ENCODE measurements at regions not wholly inside any gene's neighbourhood (a gene's known extent, or its start where the extent isn't known, plus 50 kb on each side); places are given as distances from the start of the nearest gene placed in this dataset.
"Not testable (repeated sequence)": the region's sequence is repeated elsewhere in the genome, so short reads cannot be mapped to it uniquely, and the experiment has no call there.

- no peak for DNase-seq (ENCODE audit: low spot score)
These were observed 129.3 kb upstream of the SLIT2 start for GRCh38 chr4:20122198-20122988.

DNA sequence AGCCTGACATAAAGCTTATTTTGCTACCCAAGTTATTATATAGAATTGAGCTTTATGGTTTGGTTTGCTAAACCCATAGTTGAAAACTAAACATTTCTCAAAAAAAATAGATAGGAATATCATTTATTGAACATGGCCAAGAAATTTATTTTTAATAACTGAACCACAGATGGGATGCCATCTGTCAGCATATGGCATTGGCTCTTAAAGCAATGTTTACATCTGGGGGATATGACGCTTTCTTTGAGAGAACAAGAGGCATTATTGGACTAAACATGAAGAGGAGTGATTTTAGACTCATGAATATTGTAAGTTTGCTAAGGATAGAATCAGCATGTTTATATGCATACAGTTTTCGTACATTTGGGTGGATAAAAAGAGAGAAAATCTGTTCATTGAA is 132.6 kb upstream of the SLIT2 start:
- DNase-seq (ENCODE audit: low spot score) = no peak

DNA sequence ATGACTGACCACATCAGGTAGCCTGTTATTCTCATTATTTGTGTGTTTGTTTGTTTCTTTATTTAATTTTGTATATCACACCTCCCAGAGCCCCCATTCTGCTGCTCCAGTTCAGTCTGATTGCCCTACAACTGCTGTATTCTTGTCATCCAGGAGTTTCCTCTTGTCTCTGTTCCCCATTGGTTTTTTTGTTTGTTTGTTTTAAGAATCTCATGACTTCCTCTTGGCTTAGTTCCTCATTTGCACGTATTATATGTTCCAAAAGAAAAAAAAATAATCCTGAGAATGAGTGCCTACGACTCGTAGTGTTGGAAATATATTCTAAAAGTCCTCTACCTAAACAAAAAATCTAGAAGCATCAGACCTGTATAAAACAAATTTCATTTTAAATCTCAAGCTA is 142.3 kb upstream of the SLIT2 start:
- no peak for DNase-seq (ENCODE audit: low spot score)

- no peak for DNase-seq (ENCODE audit: low spot score)
These were observed 144.8 kb upstream of the SLIT2 start for GRCh38 chr4:20106921-20107320.

- no peak for DNase-seq (ENCODE audit: low spot score)
These were observed 149.9 kb upstream of the SLIT2 start for GRCh38 chr4:20101831-20102230.

- DNase-seq (ENCODE audit: low spot score) = no peak
These were observed 154.8 kb upstream of the SLIT2 start for GRCh38 chr4:20096911-20097310.

DNA sequence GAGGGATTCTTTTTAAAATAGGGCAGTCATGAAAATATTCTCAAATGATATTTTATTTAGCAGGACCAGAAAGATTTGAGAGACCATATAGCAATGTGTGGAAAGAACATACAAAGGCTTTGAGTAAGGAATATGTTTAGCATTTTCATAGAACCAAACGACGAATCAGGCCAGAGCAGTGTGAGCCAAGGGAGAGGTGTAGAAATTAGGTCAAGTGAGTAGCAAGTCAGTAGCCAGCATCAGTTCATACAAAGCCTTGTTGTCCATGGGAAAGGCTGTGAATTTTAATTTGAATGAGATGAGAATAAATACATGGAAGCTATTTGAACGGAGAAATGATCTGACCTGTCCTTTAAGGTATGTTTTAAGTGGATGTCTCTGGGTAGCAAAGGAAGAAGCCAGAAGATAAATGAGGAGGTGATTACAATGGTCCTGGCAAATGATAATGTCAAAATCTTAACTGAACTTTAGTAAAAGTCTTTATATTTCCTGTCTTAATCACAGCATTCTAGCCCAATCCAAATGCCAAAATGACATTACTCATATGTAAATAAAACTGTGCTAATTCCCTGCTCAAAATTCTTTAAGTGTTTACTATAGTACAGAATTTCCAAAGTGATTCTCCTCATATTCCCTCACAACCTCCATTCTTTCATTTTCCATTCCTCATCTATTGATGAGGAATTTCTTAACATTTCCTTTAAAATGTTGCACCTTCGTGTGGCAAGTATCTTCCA is 155.7 kb upstream of the SLIT2 start:
- no peak for DNase-seq (ENCODE audit: low spot score)

- no peak for DNase-seq (ENCODE audit: low spot score)
These were observed 159.9 kb upstream of the SLIT2 start for GRCh38 chr4:20091781-20092180.

GRCh38 chr4:20087522-20087911 is 164.2 kb upstream of the SLIT2 start:
- no peak for DNase-seq (ENCODE audit: low spot score)

GRCh38 chr4:20086799-20087521 is 164.7 kb upstream of the SLIT2 start:
- DNase-seq (ENCODE audit: low spot score) = no peak

DNA sequence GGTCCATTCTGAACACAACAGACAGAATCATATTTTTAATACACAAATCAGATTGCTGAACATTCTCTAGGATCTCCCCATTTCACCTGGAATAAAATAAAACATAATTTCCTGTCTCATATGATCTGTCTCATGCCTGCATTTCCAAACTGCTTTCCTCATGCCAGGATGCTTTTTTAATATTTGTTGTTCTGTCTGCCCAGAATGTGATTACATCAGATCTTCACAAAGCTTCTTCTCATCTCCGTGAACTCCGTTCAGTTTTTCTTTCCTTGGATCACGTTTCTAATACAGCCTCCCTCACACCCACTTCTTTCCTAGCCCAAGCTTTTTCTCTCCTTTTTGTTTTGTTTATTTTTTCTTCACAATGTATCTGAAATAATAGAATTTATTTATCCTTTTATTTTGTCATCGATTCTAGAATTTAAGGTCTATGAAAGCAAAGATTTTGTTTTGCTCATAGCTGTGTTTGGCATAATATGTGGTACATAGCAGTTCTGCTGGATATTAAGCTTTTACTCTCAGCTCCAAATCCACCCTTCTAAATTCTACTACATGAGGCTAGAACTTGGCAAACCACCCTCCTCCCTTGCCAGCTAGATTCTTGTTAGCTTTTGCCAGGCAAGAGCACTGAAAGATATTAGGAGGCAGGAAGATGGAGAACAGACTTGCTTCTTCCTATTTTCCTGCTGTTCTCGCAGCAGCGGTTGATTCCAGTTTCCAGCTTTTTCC is 165.5 kb upstream of the SLIT2 start:
- DNase-seq (ENCODE audit: low spot score) = no peak

DNA sequence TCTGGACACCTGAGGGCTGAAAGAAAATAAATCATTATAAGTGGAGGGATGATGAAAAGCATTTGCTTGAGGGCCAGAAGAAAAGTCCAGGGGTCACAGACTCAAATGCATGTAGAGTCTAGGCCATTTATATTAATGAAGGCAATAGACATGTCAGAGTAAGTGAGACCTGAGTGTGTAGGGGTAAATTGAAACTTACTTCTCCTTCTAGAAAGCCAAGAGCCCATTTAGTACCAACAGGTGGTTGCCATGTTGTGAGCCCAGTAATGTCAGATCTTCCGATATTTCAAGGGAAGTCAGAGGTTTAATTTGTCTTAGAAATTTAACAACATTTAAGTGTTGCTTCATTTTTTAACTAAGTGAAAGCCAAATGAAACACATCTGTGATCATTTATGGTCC is 166.1 kb upstream of the SLIT2 start:
- DNase-seq (ENCODE audit: low spot score) = no peak

DNA sequence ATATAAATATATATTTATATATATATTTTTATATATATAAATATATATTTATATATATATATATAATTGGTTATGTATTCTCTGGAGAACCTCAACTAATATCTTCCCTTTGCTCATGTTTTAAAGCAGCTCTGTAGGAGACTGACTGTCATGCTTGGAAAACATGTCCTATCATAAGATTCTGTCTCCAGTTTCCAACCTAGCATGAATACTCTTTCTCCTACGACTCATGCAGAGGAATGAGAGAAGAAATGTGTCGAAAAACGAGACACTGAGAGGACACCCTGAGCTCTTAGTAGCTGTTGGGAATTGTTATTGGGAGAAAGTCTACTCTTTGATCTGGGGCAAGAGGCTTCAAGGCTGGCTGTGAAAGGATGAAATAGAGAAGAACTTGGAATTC is 166.5 kb upstream of the SLIT2 start:
- DNase-seq (ENCODE audit: low spot score) = no peak

DNA sequence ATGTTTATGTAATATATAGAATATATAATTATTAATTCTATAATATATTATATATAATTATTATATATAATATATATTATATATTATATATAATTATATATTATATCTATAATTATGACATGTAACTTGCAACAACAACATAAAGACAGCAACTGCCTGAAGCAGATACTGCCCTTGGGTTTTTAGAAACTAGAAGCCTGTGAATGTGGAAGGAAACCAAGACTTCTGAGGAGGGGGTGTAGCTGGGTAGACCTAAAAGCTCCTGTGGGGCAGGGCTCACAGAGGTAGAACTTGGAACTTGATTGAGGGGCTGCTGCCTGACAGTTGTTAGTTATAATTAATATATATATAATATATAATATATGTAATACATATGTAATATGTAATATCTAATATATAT is 167.2 kb upstream of the SLIT2 start:
- DNase-seq (ENCODE audit: low spot score) = no peak

- DNase-seq (ENCODE audit: low spot score) = no peak
These were observed 173.1 kb upstream of the SLIT2 start for GRCh38 chr4:20078644-20079043.

DNA sequence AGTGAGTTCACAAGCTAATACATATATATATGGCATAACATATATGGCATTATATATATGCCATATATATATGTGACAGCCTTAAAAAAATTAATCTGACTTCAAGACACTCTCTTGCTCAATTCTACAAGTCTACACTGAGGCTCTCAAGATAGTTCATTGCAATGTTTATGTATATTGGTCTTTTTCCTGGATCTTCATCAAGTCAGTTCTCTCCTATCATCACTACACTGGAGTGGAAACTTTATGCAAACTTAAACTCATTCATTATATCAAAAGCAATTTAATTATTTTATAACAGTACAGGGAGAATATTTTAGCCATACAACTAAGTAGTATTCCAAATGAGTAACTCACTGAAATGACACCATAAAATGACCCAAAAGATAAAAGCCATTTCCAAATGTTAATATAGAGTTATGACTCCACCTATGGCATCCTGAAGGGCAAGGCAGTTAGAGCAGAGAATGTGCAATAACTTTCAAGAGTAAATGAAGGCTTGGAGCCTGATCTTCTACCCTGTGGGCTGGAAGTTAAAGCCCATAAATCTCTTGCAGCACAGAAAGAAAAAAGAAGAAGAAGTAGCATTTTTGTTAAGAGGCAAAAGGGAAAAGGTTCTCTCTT is 176.3 kb upstream of the SLIT2 start:
- DNase-seq (ENCODE audit: low spot score) = no peak

DNA sequence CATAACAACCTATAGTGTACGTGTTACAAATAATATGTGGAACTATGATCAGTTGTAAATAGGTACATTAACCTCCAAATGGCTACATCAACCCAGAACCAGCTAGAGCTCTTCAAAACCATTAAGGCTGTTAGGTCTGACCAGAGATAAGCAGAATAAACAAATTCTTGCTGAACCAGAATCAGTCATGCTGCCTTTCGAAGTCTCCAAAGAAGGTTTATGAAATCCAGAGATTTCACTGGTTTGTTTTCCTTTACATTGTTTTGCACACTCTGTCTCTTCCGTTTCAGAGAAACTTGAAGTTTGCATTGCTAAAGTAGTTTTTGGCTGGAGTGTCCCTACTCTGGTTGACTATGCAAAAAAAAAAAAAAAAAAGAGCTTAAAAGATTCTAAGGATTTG is 177.3 kb upstream of the SLIT2 start:
- peak; percentile 4 for DNase-seq (ENCODE audit: low spot score)

GRCh38 chr4:20065952-20066351 is 185.8 kb upstream of the SLIT2 start:
- no peak for DNase-seq (ENCODE audit: low spot score)

DNA sequence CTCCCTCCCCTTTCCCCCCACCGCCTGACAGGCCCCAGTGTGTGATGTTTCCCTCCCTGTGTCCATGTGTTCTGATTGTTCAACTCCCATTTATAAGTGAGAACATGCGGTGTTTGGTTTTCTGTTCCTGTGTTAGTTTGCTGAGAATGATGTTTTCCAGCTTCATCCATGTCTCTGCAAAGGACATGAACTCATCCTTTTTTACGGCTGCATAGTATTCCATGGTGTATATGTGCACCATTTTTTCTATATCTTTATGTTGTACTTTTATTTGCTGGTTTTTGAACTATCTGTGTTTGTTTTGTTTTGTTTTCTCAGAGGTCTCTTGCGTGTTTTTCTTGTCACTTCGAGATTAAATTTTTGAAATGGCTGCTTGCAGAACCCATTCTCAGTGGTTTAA is 188.8 kb upstream of the SLIT2 start:
- not testable (repeated sequence) for DNase-seq (ENCODE audit: low spot score)

GRCh38 chr4:20062054-20062453 is 189.7 kb upstream of the SLIT2 start:
- DNase-seq (ENCODE audit: low spot score) = no peak

- no peak for DNase-seq (ENCODE audit: low spot score)
These were observed 200.9 kb upstream of the SLIT2 start for GRCh38 chr4:20050768-20051167.

DNA sequence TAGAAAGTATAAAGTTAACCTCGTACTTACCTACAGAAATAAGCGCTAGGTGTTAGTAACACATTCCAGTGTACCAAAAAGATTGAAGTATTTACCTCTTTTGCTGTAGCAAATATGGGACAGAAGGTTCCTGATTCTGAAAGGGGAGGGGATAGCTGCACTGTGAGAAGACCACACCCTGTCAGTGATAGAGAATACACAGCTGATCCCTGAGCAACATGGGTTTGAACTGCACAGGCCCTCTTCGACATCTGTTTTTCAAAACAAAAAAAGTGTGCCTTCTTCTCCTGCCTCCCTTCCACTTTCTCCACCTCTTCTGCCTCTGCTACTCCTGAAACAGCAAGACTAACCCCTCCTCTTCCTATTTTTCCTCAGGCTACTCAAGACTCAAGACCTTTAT is 201.8 kb upstream of the SLIT2 start:
- no peak for DNase-seq (ENCODE audit: low spot score)

Data from HuH-7.5 (cell line).